ENCODE measurements at regions not wholly inside any gene's neighbourhood (a gene's known extent, or its start where the extent isn't known, plus 50 kb on each side); places are given as distances from the start of the nearest gene placed in this dataset.

- DNase-seq (ENCODE audit: low read depth): no peak
Measured at GRCh38 chr1:239924741-239925350, 166.8 kb upstream of the FMN2 start.

GRCh38 chr1:239926184-239926583, 165.5 kb upstream of the FMN2 start:
- no peak for DNase-seq (ENCODE audit: low read depth)

GRCh38 chr1:239929317-239929716, 162.4 kb upstream of the FMN2 start:
- no peak for DNase-seq (ENCODE audit: low read depth)

GRCh38 chr1:239930686-239931262, 160.9 kb upstream of the FMN2 start:
- DNase-seq (ENCODE audit: low read depth): no peak

- DNase-seq (ENCODE audit: low read depth): no peak
Measured at GRCh38 chr1:239931341-239931740, 160.3 kb upstream of the FMN2 start.

- DNase-seq (ENCODE audit: low read depth): no peak
Measured at GRCh38 chr1:239939602-239940001, 152.1 kb upstream of the FMN2 start.

- DNase-seq (ENCODE audit: low read depth): no peak
Measured at GRCh38 chr1:239943761-239944160, 147.9 kb upstream of the FMN2 start.

- no peak for DNase-seq (ENCODE audit: low read depth)
Measured at GRCh38 chr1:239944666-239945065, 147.0 kb upstream of the FMN2 start.

- no peak for DNase-seq (ENCODE audit: low read depth)
Measured at GRCh38 chr1:239947801-239948200, 143.9 kb upstream of the FMN2 start.

GRCh38 chr1:239951511-239952140, 140.1 kb upstream of the FMN2 start:
- DNase-seq (ENCODE audit: low read depth): peak; percentile 29

- no peak for DNase-seq (ENCODE audit: low read depth)
Measured at GRCh38 chr1:239952348-239953308, 139.1 kb upstream of the FMN2 start.

GRCh38 chr1:239954836-239955235, 136.8 kb upstream of the FMN2 start:
- DNase-seq (ENCODE audit: low read depth): no peak

GRCh38 chr1:239955431-239955830, 136.3 kb upstream of the FMN2 start:
- no peak for DNase-seq (ENCODE audit: low read depth)

GRCh38 chr1:239956263-239956662, 135.4 kb upstream of the FMN2 start:
- no peak for DNase-seq (ENCODE audit: low read depth)

- no peak for DNase-seq (ENCODE audit: low read depth)
Measured at GRCh38 chr1:239958063-239958462, 133.6 kb upstream of the FMN2 start.

GRCh38 chr1:239960366-239960765, 131.3 kb upstream of the FMN2 start:
- no peak for DNase-seq (ENCODE audit: low read depth)

GRCh38 chr1:239963856-239964255, 127.8 kb upstream of the FMN2 start:
- DNase-seq (ENCODE audit: low read depth): no peak

GRCh38 chr1:239976130-239976968, 115.3 kb upstream of the FMN2 start:
- peak; percentile 32 for DNase-seq (ENCODE audit: low read depth)

GRCh38 chr1:239977416-239977815, 114.3 kb upstream of the FMN2 start:
- DNase-seq (ENCODE audit: low read depth): no peak

- DNase-seq (ENCODE audit: low read depth): no peak
Measured at GRCh38 chr1:239979456-239979855, 112.2 kb upstream of the FMN2 start.

- no peak for DNase-seq (ENCODE audit: low read depth)
Measured at GRCh38 chr1:239982762-239983161, 108.9 kb upstream of the FMN2 start.

Measured in forelimb muscle (tissue), 1 donor.